B cell (primary cell): ENCODE measurements at regions not wholly inside any gene's neighbourhood (a gene's known extent, or its start where the extent isn't known, plus 50 kb on each side); places are given as distances from the start of the nearest gene placed in this dataset.

Experiments used
- ATAC-seq: fragments of 200-7000 bp; cut with Tn5 transposase; one replicate; pipeline ENCODE4 v1.10.0; 2021; ENCODE audit warnings: low read depth, mild to moderate bottlenecking, moderate number of reproducible peaks, moderate library complexity
- CTCF ChIA-PET: fragments of 350-600 bp; sonication (Branson Sonifier 250); formaldehyde crosslinking; loops from one replicate; lab custom pipeline; 2021; ENCODE audit warnings: antibody characterized with exemption, inconsistent platforms; lab: Charles Lee
- POLR2A ChIA-PET: fragments of 350-600 bp; sonication (Branson Sonifier 250); formaldehyde crosslinking; loops from one replicate; lab custom pipeline; 2021; ENCODE audit warnings: antibody characterized with exemption; lab: Charles Lee
- DNase-seq: peaks from one replicate; pipeline ENCODE4 v3.0.0; 2013
- H2AFZ ChIP-seq: 2 replicates; pipeline ENCODE4 v1.6.1; 2012; ENCODE audit warnings: mild to moderate bottlenecking, low read depth, low read length; ENCODE audit not compliant: insufficient read depth, poor library complexity, severe bottlenecking
- H3K27ac ChIP-seq, 2 donors: 1 replicate in 1 of 2; 2 replicates in 1 of 2; pipeline ENCODE4 v1.5.1; 2012 to 2013; ENCODE audit warnings: low read length in 2 of 2, mild to moderate bottlenecking in 2 of 2, moderate library complexity in 1 of 2
- H3K27me3 ChIP-seq, 4 experiments: fragments of 200-600 bp in 1 of 4; sonication (generic) in 1 of 4; replicated peaks in 1 of 4; 1 replicate in 2 of 4; 2 replicates in 2 of 4; pipeline versions ENCODE4 v1.6.1 to v1.7.0; 2013 to 2016; ENCODE audit warnings: low read length in 3 of 4, mild to moderate bottlenecking in 2 of 4, mixed read lengths in 1 of 4, moderate library complexity in 1 of 4; ENCODE audit not compliant: insufficient read depth in 4 of 4, control insufficient read depth in 3 of 4; ENCODE audit errors: control extremely low read depth in 1 of 4
- H3K36me3 ChIP-seq, 2 experiments: replicated peaks in 1 of 2; 1 replicate in 1 of 2; 2 replicates in 1 of 2; pipeline versions ENCODE4 v1.6.1 to v1.7.1; 2013; ENCODE audit warnings: low read length in 1 of 2; ENCODE audit not compliant: insufficient read depth in 2 of 2, control insufficient read depth in 1 of 2; ENCODE audit errors: control extremely low read depth in 1 of 2, extremely low read depth in 1 of 2
- H3K4me1 ChIP-seq, 2 donors: fragments of 200-600 bp in 1 of 2; sonication (generic) in 1 of 2; 1 replicate in 1 of 2; 2 replicates in 1 of 2; pipeline versions ENCODE4 v1.5.1 to v1.6.1; 2013 to 2017; ENCODE audit warnings: low read length in 2 of 2; ENCODE audit not compliant: control insufficient read depth in 2 of 2, insufficient read depth in 2 of 2
- H3K4me2 ChIP-seq: replicated peaks from 2 replicates; pipeline ENCODE3; 2012; ENCODE audit warnings: mild to moderate bottlenecking, low read depth, low read length; ENCODE audit not compliant: poor library complexity, severe bottlenecking
- H3K4me3 ChIP-seq, 5 experiments: fragments of 200-600 bp in 1 of 5; sonication (generic) in 1 of 5; 1 replicate in 3 of 5; 2 replicates in 2 of 5; pipeline versions ENCODE4 v1.5.1 to v1.7.0; 2011 to 2016; ENCODE audit warnings: low read length in 4 of 5, mild to moderate bottlenecking in 4 of 5, low read depth in 2 of 5, control low read depth in 1 of 5, moderate library complexity in 1 of 5; ENCODE audit not compliant: insufficient read depth in 1 of 5; ENCODE audit errors: control extremely low read depth in 1 of 5, extremely low read depth in 1 of 5
- H3K79me2 ChIP-seq: fragments of 200-600 bp; sonication (generic); one replicate; pipeline ENCODE4 v1.6.0; 2016; ENCODE audit warnings: low read length; ENCODE audit not compliant: control insufficient read depth, insufficient read depth
- H3K9ac ChIP-seq: fragments of 200-600 bp; sonication (generic); 2 replicates; pipeline ENCODE4 v1.6.1; 2017; ENCODE audit warnings: mild to moderate bottlenecking, low read length, moderate library complexity
- H3K9me3 ChIP-seq, 3 donors: one replicate each; pipeline versions ENCODE4 v1.6.1 to v1.7.1; 2013; ENCODE audit warnings: low read length in 2 of 3; ENCODE audit not compliant: control insufficient read depth in 2 of 3, insufficient read depth in 1 of 3; ENCODE audit errors: control extremely low read depth in 1 of 3
- H4K20me1 ChIP-seq: 2 replicates; pipeline ENCODE4 v1.6.0; 2012; ENCODE audit warnings: mild to moderate bottlenecking, low read length; ENCODE audit not compliant: insufficient read depth, control insufficient read depth, poor library complexity, severe bottlenecking
- H3K27ac Mint-ChIP-seq: one replicate; pipeline ENCODE4 v1.8.0; 2021; ENCODE audit warnings: mixed read lengths
- H3K27me3 Mint-ChIP-seq: one replicate; pipeline ENCODE4 v1.8.0; 2021; ENCODE audit warnings: mixed read lengths
- H3K4me1 Mint-ChIP-seq: one replicate; pipeline ENCODE4 v1.8.0; 2021; ENCODE audit warnings: mixed read lengths
- H3K4me3 Mint-ChIP-seq: one replicate; pipeline ENCODE4 v1.8.0; 2021; ENCODE audit warnings: mixed read lengths
- H3K9me3 Mint-ChIP-seq: one replicate; pipeline ENCODE4 v1.8.0; 2022; ENCODE audit warnings: mixed read lengths; ENCODE audit not compliant: insufficient read depth
- EZH2 ChIP-seq: IDR thresholded peaks from 2 replicates; pipeline ENCODE4 v1.6.1; 2012; ENCODE audit warnings: borderline replicate concordance, low read depth, mild to moderate bottlenecking, moderate library complexity, low read length; ENCODE audit not compliant: insufficient read depth, poor library complexity, severe bottlenecking
- WGBS: methylation state at CpG from one replicate; pipeline ENCODE4 v1.1.5; 2013; ENCODE audit warnings: missing lambda C conversion rate; ENCODE audit not compliant: insufficient coverage; 5-methylcytosine and 5-hydroxymethylcytosine counted together
- intact Hi-C: fragments of 100-400 bp; cut with micrococcal nuclease; formaldehyde crosslinking; loops from one replicate; pipeline ENCODE4 v1.10.0; 2022
- TF ChIP-seq, protein P1 (sequence below): fragments of 200-600 bp; IDR thresholded peaks from one replicate; pipeline ENCODE4 v1.8.0; 2022; ENCODE audit warnings: antibody characterized with exemption, mild to moderate bottlenecking

DNA sequence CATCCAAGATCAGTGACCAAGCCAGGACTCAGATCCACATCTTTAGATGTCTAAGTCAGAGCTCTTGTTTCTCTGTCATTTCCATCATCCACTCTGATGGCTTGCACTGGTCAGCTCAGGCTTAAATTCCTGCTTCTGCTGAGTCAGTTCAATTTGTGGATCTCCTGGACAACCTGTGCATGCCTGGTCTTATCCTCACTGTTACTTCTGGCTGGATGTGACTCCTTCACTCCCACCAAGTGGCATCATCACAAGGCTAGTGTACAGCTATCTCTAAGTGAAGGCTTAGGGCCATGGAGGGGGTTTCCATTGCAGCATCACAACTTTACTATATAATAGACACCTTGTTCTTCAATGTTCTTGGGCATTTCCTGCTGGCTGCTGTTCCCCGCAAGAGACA lies 102.9 kb downstream of the EMP1 start:
- ATAC-seq (no peak), DNase-seq (no peak)
- Histone ChIP-seq H3K4me3 (no peak overlapping the region), H3K9me3 (peaks cover 0 to 3% (median 0%) of the 10 kb centered on the region in 3 donors), H3K4me2 (no peak overlapping the region), H4K20me1 (no peaks in the 10 kb centered on the region), H3K4me1 (no peaks in the 10 kb centered on the region), H3K9ac (no peak overlapping the region), H3K79me2 (no peaks in the 10 kb centered on the region), H3K27ac (no peak overlapping the region), H3K27me3 (peaks cover 0 to 7% (median 0%) of the 10 kb centered on the region in 4 experiments), H2AFZ (no peak overlapping the region), H3K36me3 (no peaks in the 10 kb centered on the region)
- CTCF ChIA-PET = interaction anchor here (0.6 kb wide), 1 partner anchor 1977 kb away, joined by 3 read pairs; no protein-coding TSS in a partner anchor
- intact Hi-C loops = no loop called here
- H3K4me3 Mint-ChIP-seq = no peak overlapping the region
- H3K4me1 Mint-ChIP-seq = no peaks in the 10 kb centered on the region
- POLR2A ChIA-PET = no interaction called here
- no peak overlapping the region for H3K27ac Mint-ChIP-seq
- H3K9me3 Mint-ChIP-seq = peaks cover 2% of the 10 kb centered on the region
- whole genome bisulfite sequencing = 67% methylated on average over 1 of the region's 1 CpG
- peaks cover 16% of the 10 kb centered on the region for H3K27me3 Mint-ChIP-seq
- TF ChIP-seq, protein P1, sequence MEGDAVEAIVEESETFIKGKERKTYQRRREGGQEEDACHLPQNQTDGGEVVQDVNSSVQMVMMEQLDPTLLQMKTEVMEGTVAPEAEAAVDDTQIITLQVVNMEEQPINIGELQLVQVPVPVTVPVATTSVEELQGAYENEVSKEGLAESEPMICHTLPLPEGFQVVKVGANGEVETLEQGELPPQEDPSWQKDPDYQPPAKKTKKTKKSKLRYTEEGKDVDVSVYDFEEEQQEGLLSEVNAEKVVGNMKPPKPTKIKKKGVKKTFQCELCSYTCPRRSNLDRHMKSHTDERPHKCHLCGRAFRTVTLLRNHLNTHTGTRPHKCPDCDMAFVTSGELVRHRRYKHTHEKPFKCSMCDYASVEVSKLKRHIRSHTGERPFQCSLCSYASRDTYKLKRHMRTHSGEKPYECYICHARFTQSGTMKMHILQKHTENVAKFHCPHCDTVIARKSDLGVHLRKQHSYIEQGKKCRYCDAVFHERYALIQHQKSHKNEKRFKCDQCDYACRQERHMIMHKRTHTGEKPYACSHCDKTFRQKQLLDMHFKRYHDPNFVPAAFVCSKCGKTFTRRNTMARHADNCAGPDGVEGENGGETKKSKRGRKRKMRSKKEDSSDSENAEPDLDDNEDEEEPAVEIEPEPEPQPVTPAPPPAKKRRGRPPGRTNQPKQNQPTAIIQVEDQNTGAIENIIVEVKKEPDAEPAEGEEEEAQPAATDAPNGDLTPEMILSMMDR = no peak
- no peak for TF ChIP-seq EZH2

DNA sequence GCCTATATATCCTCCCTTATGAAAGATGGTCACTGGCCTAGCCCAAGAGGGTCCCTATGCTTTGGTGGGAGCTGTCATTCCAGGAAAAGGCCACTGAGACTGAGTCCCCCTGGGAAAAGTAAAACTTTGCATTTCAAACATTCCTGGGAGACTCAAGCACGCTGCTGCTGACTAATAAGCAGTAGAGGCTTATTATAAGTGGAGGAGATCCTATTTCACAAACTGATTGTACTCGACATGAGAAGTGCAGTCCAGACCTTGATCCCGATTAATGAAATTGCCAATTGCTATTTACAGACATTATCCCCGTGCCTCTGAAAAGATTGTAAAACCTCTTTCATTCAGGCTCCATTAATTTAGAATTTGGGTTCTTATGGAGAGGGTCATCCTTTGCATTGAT lies 96.6 kb downstream of the EMP1 start:
- H3K27ac Mint-ChIP-seq = no peak overlapping the region
- Histone ChIP-seq H3K36me3 (no peaks in the 10 kb centered on the region), H3K79me2 (no peaks in the 10 kb centered on the region), H3K4me2 (no peak overlapping the region), H3K27me3 (no peaks in the 10 kb centered on the region), H4K20me1 (no peaks in the 10 kb centered on the region), H3K4me3 (no peak overlapping the region), H3K4me1 (no peaks in the 10 kb centered on the region), H3K27ac (no peak overlapping the region), H3K9me3 (no peaks in the 10 kb centered on the region), H2AFZ (no peak overlapping the region), H3K9ac (no peak overlapping the region)
- H3K4me1 Mint-ChIP-seq = no peaks in the 10 kb centered on the region
- ChIA-PET POLR2A (no interaction called here), CTCF (no interaction called here)
- no peak overlapping the region for H3K4me3 Mint-ChIP-seq
- H3K27me3 Mint-ChIP-seq = peaks cover 2% of the 10 kb centered on the region
- no CpG with 5 or more reads among the region's 4 CpGs for WGBS
- DNase-seq (no peak), ATAC-seq (no peak)
- H3K9me3 Mint-ChIP-seq = no peaks in the 10 kb centered on the region
- TF ChIP-seq, protein P1 = no peak
- no peak for TF ChIP-seq EZH2
- intact Hi-C loops = no loop called here
